Kidney (tissue), 13 donors: ENCODE measurements at regions not wholly inside any gene's neighbourhood (a gene's known extent, or its start where the extent isn't known, plus 50 kb on each side); places are given as distances from the start of the nearest gene placed in this dataset.
A peak's percentile ranks its signal among the peaks of the same experiment; 100 is the strongest.

Experiments used
- DNase-seq, 5 donors: peaks; one replicate each; pipeline ENCODE4 v3.0.0-alpha.2; 2013 to 2020
- FAIRE-seq: peaks from 2 replicates; lab custom pipeline; 2012; peaks lifted over from hg19 to GRCh38; lab: Jason Lieb, UNC
- H3K27ac ChIP-seq, 2 donors: one replicate each; pipeline ENCODE4 v1.7.0; 2013; ENCODE audit warnings: low read depth in 2 of 2, low read length in 2 of 2, inconsistent platforms in 1 of 2
- H3K27me3 ChIP-seq: one replicate; pipeline ENCODE4 v1.7.1; 2013; ENCODE audit warnings: low read length, inconsistent platforms; ENCODE audit not compliant: control insufficient read depth, insufficient read depth
- H3K36me3 ChIP-seq, 3 donors: one replicate each; pipeline versions ENCODE4 v1.7.0 to v1.7.1; 2013; ENCODE audit warnings: low read length in 3 of 3, control low read depth in 1 of 3, inconsistent platforms in 1 of 3; ENCODE audit not compliant: insufficient read depth in 3 of 3, control insufficient read depth in 2 of 3
- H3K4me1 ChIP-seq, 3 donors: one replicate each; pipeline versions ENCODE4 v1.7.0 to v1.7.1; 2013; ENCODE audit warnings: low read length in 3 of 3, inconsistent platforms in 1 of 3, low read depth in 1 of 3; ENCODE audit not compliant: control insufficient read depth in 2 of 3, insufficient read depth in 2 of 3
- H3K4me3 ChIP-seq, 3 donors: one replicate each; pipeline versions ENCODE4 v1.7.0 to v1.8.1; 2013; ENCODE audit warnings: low read length in 3 of 3, control low read depth in 1 of 3, inconsistent platforms in 1 of 3
- H3K9ac ChIP-seq, 3 donors: one replicate each; pipeline versions ENCODE4 v1.7.0 to v1.7.1; 2013; ENCODE audit warnings: low read length in 3 of 3, control low read depth in 1 of 3, inconsistent platforms in 1 of 3
- H3K9me3 ChIP-seq, 3 donors: one replicate each; pipeline versions ENCODE4 v1.7.0 to v1.7.1; 2013; ENCODE audit warnings: low read length in 3 of 3, control low read depth in 1 of 3, inconsistent platforms in 1 of 3; ENCODE audit not compliant: control insufficient read depth in 2 of 3, insufficient read depth in 1 of 3
- intact Hi-C: fragments of 100-400 bp; cut with DNase I; formaldehyde crosslinking; loops from one replicate; pipeline ENCODE4 v1.11.1; 2022
- TF ChIP-seq, protein P1 (sequence below): IDR thresholded peaks from 3 replicates; pipeline ENCODE4 v1.5.1; 2012; ENCODE audit warnings: mild to moderate bottlenecking, moderate library complexity, borderline replicate concordance; ENCODE audit not compliant: insufficient read depth; ENCODE audit errors: extremely low read depth
- donor health status: control.
- donor health status: control.
- donor health status: control.
- donor health status: control.
- donor health status: control.
- donor health status: DM: yes; HTN: yes; CAD: no.
- donor health status: Normal renal cell carcinoma (clear cell type).

DNA sequence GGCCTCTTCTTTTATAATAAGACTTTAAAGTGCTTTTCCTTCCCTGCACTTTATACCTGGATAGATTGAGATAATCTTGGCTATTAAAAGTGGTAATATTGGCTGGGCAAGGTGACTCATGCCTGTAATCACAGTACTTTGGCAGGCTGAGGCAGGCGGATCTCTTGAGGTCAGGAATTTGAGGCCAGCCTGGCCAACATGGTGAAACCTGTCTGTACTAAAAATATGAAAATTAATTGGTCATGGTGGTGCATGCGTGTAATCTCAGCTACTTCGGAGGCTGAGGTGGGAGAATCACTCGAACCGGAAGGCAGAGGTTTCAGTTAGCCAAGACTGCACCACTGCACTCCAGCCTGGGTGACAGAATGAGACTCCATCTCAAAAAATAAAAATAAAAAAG lies 197.1 kb upstream of the RGS17 start:
- TF ChIP-seq, protein P1, sequence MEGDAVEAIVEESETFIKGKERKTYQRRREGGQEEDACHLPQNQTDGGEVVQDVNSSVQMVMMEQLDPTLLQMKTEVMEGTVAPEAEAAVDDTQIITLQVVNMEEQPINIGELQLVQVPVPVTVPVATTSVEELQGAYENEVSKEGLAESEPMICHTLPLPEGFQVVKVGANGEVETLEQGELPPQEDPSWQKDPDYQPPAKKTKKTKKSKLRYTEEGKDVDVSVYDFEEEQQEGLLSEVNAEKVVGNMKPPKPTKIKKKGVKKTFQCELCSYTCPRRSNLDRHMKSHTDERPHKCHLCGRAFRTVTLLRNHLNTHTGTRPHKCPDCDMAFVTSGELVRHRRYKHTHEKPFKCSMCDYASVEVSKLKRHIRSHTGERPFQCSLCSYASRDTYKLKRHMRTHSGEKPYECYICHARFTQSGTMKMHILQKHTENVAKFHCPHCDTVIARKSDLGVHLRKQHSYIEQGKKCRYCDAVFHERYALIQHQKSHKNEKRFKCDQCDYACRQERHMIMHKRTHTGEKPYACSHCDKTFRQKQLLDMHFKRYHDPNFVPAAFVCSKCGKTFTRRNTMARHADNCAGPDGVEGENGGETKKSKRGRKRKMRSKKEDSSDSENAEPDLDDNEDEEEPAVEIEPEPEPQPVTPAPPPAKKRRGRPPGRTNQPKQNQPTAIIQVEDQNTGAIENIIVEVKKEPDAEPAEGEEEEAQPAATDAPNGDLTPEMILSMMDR: no peak
- no peaks in the 10 kb centered on the region for H3K4me1 ChIP-seq
- FAIRE-seq (no peak), DNase-seq (no peak)
- H3K36me3 ChIP-seq: no peaks in the 10 kb centered on the region
- no peak overlapping the region for H3K4me3 ChIP-seq
- H3K27me3 ChIP-seq: no peaks in the 10 kb centered on the region
- no peak overlapping the region for H3K27ac ChIP-seq
- no peaks in the 10 kb centered on the region for H3K9me3 ChIP-seq
- intact Hi-C loops: no loop called here
- H3K9ac ChIP-seq: no peak overlapping the region

DNA sequence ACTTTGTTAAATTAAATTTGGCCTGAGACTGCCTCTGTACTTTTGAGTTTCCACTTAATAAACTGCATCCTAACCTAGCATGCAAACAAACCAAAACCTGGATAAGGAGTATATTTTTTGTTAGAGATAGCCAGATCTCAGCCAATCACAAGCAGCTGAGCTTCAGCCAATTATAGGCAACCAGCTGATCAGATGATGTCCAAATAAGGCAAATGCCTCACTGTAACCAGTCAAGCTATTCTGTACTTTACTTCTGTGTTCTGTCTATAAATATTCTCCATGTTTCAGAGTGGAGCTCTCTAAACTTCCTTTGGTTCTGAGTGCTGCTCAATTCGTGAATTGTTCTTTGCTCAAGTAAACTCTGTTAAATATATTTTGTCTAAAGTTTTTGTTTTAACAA lies 194.6 kb upstream of the RGS17 start:
- Histone ChIP-seq H3K27ac (no peak overlapping the region), H3K36me3 (no peaks in the 10 kb centered on the region), H3K9ac (no peak overlapping the region), H3K4me1 (no peaks in the 10 kb centered on the region), H3K9me3 (no peaks in the 10 kb centered on the region), H3K27me3 (no peaks in the 10 kb centered on the region), H3K4me3 (no peak overlapping the region)
- intact Hi-C loops: no loop called here
- DNase-seq (no peak), FAIRE-seq (no peak)
- TF ChIP-seq, protein P1: no peak

DNA sequence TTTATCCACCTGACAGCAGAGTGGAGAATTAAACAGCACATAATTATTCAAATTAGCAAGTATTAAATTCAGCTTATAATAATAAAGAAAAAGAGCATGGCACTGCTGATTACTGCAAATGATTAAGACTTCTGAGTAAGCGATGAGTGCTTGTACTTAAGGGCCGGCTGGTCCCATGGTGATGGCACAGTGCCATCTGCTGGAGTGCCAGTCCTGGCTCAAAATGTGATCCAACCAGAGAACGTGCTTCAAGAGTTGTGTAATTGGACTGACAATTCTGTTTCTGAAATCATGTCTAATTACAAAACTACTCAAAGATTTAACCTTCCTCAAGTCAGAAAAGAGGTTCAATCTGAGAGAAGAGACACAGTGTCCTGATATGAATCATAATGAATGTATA lies 181.6 kb upstream of the RGS17 start:
- no peaks in the 10 kb centered on the region for H3K27me3 ChIP-seq
- TF ChIP-seq, protein P1: peak; percentile 19
- H3K9ac ChIP-seq: no peak overlapping the region
- H3K36me3 ChIP-seq: no peaks in the 10 kb centered on the region
- peak; percentile 41 to 75 (median 63) for DNase-seq
- H3K4me3 ChIP-seq: no peak overlapping the region
- H3K27ac ChIP-seq: no peak overlapping the region
- no peak for FAIRE-seq
- intact Hi-C loops: no loop called here
- no peaks in the 10 kb centered on the region for H3K4me1 ChIP-seq
- no peaks in the 10 kb centered on the region for H3K9me3 ChIP-seq

DNA sequence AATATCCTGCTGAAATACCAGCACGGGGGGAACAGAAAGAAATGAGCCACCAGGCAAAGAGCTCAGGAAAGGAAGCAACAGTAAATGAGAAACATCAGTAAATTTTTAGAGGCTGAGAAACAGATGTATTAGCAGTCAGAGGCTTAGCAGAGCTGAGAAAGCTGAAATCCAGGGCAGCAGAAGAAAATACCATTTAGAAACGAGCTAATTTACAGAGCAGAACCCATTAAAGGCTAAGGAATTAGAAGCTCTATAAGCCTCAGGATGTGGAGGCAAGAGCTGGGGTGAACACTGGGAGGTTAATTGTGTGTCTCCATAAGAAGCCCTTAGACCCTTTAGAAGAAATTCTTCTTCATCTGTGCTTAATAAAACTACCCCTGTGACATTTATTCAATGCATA lies 178.6 kb upstream of the RGS17 start:
- Histone ChIP-seq H3K27me3 (no peaks in the 10 kb centered on the region), H3K9ac (no peak overlapping the region), H3K27ac (no peak overlapping the region), H3K4me1 (no peaks in the 10 kb centered on the region), H3K9me3 (no peaks in the 10 kb centered on the region), H3K36me3 (no peaks in the 10 kb centered on the region), H3K4me3 (no peak overlapping the region)
- FAIRE-seq (no peak), DNase-seq (no peak)
- TF ChIP-seq, protein P1: no peak
- intact Hi-C loops: no loop called here
